Suppressor macrophage treated with lipopolysaccharide for 1 hour (primary cell): ENCODE measurements at regions not wholly inside any gene's neighbourhood (a gene's known extent, or its start where the extent isn't known, plus 50 kb on each side); places are given as distances from the start of the nearest gene placed in this dataset.
A peak's percentile ranks its signal among the peaks of the same experiment; 100 is the strongest.
"Not testable (repeated sequence)": the region's sequence is repeated elsewhere in the genome, so short reads cannot be mapped to it uniquely, and the experiment has no call there.

ENCODE experiments used
- DNase-seq, 3 donors: peaks; one replicate each; pipeline ENCODE4 v3.0.0-alpha.2; 2020 to 2022

DNA sequence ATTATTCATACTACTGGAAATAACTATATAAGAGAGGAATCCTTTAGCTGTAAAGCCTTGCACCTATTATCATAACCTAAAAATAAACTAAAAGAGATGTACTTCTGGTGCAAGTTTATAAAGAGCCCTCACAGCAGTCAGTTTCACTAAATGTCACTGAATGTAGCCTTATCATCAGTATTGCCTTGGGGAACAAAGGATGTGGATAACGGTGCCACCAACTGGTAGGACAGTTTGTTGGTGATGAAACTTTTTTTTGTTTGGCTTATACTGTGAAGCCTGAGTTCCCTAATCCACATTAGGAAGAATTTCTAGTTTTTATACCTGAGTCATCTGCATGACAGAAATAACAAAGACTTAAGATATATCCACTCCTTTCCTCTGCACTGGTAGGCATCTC lies 117.9 kb upstream of the COL1A2 start:
- peak; percentile 15 to 21 (median 18) for DNase-seq

- DNase-seq: no peak
These were observed 117.5 kb upstream of the COL1A2 start for GRCh38 chr7:94277236-94277635.

- DNase-seq: no peak
These were observed 113.8 kb upstream of the COL1A2 start for GRCh38 chr7:94280851-94281250.

GRCh38 chr7:94284104-94284503 lies 110.6 kb upstream of the COL1A2 start:
- no peak for DNase-seq

DNA sequence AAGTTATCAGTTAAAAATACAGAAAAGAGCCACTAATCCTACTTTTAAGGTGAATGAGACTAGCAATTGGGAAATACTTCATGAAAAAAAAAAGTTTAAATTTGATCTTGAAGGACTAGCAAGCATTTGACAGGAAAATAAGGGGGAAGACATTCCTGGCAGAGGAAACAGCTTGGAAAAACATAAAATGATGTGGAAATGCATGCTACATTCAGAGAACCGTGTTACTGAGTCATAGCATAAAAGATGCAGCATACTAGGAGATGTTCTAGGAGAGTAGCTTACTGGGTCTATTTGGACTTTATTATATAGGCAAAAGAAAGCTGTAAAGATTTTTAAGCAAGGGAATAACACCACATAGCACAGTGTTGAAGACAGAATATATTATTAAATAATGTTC lies 108.6 kb upstream of the COL1A2 start:
- DNase-seq: no peak

DNA sequence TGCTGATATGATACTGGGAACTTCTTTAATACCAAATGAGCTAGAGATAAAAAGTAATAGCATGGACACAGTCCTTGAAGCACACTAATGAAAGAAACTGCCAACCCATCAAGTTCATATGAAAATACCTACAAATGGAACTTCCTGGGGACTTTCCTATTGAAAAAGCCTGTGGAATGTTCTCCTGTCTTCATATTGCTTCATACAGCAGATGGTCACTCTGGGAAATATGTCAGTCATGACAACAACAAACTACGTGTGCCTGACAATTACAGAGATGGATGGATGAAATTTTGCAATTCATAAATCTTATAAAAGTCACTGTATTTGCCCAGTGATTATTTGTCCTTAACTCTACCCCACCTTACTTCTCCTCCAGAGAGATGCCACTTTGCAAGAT lies 106.6 kb upstream of the COL1A2 start:
- DNase-seq: no peak

DNA sequence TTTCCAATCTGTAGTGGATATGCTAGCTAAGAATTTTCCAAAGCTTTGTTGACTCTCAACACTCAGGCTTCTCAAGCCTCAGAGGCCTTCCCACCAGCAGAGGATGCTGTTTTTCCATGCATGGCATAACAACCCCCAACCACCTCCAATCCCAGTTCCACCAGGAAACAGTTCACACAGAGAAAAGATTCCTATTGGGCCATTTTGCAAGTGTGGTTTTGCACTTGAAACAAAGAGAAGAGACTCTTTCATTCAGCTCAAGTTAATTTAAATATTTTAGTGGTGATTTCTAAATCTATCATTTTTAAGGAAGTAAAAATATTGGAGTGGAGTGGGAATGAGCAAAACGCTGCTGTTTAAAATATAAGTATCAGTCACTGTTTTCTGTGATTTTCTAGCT lies 105.6 kb upstream of the COL1A2 start:
- peak in 2 of 3 donors; percentile 29 to 47 for DNase-seq

GRCh38 chr7:94294471-94295131 lies 100.1 kb upstream of the COL1A2 start:
- no peak for DNase-seq

- DNase-seq: no peak
These were observed 98.8 kb upstream of the COL1A2 start for GRCh38 chr7:94295850-94296249.

- DNase-seq: no peak
These were observed 97.8 kb upstream of the COL1A2 start for GRCh38 chr7:94296881-94297280.

GRCh38 chr7:94297397-94297838 lies 97.3 kb upstream of the COL1A2 start:
- DNase-seq: no peak

GRCh38 chr7:94298943-94299342 lies 95.8 kb upstream of the COL1A2 start:
- no peak for DNase-seq

- DNase-seq: no peak
These were observed 94.4 kb upstream of the COL1A2 start for GRCh38 chr7:94300176-94300835.

- DNase-seq: peak; percentile 17 to 37 (median 22)
These were observed 93.6 kb upstream of the COL1A2 start for GRCh38 chr7:94301024-94301586.

DNA sequence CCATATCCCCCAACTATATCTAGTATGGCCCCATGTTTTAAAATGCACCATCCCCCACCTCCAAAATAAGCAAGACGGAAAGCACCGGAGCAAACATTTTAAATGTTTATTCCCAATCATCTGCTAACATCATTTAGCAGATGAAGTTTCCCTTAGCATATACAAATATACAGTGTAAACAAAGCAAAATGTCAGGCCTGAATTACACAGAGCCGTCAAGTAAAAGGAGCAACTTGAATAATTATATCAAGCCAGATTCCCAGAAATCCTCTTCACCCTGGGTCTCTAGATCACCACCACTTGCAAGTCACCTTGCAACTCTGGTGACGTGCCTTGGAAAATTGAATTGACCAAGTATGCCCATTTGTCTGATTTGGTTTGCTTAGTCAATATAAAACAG lies 91.6 kb upstream of the COL1A2 start:
- no peak for DNase-seq

- DNase-seq: no peak
These were observed 91.0 kb upstream of the COL1A2 start for GRCh38 chr7:94303695-94304094.

DNA sequence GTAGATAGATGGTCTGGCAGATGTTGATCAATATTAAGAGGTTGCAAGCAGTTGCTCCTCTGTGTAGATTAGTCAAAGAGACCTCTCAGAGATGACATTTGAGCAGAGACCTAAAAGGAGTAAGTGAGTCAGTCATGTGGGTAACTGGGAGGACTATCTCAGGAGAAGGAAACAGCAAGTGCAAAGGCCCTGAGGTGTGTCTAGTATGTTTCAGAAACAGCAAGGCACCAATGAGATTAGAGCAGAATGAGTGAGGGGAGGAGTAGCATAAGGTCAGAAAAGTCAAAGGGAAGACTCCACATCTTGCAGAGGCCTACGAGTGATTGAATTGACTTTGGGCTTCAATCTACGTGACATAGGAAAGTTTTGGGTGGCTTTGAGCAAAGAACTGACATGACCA lies 89.8 kb upstream of the COL1A2 start:
- DNase-seq: no peak

DNA sequence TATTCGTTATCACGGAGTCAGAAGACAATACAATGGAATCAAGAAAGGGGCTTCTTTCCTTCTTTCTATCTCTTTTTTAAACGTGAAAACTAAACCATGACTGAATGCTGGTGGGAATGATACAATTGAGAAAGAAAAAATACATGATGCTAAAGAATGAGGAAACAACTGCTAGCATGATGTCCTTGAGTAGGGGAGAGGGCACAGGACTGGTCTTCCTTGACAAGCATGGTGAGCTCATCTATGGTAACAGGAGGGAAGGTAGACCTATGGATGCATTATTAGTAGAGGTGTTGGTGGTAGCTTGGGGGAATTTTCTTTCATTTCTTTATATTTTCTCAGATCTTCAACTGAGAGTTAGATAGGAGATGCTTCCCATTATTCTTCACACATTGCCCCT lies 88.9 kb upstream of the COL1A2 start:
- DNase-seq: no peak

DNA sequence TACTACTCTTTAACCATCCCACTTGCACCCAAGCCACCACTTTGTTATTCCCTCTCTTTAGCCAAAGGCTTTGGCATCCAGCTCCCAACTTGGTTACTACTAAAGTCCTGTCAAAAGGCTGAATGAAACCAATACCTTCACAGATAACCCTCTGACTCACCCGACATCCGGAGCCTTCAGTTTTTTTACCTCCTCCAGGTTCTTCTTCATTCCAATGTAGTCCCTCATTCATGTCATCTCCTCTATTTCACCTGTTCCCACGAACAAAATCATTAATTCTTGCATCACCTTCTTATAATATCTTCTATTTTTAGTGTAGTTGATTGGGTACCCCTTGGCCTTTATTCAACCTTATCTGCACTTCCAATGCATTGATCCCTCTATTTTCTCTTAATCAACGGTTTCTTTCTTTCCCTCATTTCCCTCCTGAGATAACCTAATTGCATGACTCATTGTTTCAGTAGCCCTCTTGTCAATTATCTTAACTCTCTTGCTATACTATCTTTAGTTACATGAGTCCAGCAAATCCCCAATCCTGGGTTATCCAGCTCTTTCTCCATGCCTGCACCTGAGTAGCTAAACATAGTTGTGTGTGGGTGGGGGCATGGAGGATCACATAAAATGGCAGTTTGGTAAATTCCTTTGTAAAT lies 87.2 kb upstream of the COL1A2 start:
- no peak for DNase-seq

DNA sequence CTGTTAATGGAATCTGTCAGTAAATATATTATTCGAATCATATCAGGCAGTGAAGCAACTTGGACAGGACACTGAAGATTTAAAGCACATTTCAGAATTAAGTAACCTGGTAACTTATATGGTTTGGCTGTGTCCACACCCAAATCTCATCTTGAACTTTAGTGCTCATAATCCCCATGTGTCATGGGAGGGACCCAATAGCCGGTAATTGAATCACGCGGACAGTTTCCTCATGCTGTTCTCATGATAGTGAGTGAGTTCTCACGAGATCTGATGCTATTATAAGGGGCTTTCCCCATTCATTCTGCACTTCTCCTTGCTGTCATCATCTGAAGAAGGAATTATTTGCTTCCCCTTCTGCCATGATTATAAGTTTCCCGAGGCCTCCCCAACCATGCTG lies 83.2 kb upstream of the COL1A2 start:
- peak; percentile 25 to 43 (median 42) for DNase-seq

DNA sequence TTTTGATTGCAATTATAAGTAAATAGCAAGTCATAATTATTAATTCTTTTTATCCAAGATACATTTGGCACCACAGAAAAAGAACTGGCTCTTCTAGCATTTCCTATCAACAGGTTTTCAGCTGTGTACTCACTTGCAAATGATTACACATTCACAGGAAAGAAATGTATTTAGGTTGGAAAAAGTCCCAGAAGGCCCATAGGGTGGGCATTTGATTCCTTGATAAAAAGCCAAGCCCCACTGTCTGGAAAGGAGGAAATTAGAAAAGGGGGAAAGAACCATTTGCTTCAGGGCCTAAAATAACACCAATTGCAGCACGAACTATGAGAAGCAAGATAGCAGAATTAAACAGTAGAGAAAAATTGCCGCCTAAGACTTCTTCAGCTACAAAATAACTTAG lies 80.8 kb upstream of the COL1A2 start:
- no peak for DNase-seq

DNA sequence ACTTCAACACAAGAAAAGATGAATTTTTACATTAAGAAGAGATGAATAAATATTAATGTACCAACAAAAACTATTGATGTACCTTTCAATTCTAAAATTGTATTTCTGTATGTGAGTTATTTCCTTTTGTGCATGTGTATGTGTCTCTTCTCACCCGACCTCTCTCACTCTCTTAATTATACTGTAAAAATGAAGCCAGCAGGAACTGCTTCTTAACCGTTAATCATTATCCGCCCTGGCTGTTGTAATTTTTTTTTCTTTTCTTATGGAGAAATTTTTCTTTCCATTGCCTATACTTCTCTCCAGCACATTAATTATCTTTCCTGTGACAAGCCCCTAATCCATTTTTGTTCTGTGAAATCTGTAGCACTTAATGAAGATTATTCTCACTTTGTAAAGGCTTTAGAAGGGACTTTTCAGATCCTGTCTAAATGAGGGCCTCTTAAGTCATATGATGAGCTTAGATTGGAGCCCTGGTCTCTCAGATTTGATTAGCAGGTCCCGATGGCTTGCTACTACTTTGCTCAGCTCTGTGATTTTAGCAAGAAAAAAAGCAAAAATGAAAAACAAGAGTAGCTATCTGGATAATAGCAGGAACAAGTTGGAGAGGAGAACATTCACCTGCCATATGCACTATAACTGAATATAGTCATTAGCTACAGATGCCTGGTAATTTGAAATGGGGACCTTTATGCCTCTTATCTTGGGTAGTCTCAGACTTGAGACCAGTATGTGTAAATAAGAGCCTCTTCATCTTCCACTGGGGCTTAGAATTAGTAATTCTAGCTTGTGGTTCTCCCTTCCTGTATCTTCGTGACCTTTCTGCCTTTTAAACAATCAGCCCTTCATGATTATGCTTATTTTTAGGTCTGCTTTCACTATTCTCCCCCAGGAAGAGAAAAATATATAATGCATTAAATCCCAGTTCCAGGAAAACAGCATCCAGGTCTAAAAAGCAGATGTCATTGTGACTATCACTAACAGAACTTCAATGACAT lies 80.0 kb upstream of the COL1A2 start:
- no peak for DNase-seq

DNA sequence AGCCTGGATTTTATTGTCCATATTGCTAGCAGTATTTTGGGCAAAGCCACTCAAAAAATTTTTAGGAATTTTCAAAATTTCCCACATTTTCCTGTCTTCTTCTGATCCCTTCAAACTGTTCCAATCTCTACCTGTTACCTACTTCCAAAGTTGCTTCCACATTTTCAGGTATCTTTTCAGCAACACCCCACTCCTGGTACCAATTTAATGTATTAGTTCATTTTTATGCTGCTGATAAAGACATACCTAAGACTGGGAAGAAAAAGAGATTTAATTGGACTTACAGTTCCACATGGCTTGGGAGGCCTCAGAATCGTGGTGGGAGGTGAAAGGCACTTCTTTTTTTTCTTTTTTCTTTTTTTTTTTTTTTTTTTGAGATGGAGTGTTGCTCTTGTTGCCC lies 73.6 kb upstream of the COL1A2 start:
- not testable (repeated sequence) for DNase-seq
